Right lobe of liver (tissue), 6 donors: ENCODE measurements at regions not wholly inside any gene's neighbourhood (a gene's known extent, or its start where the extent isn't known, plus 50 kb on each side); places are given as distances from the start of the nearest gene placed in this dataset.

Experiments
- ATAC-seq, 4 donors: fragments of 200-7000 bp; cut with Tn5 transposase; one replicate each; pipeline ENCODE4 v1.9.1; 2020; ENCODE audit warnings: mild to moderate bottlenecking in 4 of 4, moderate library complexity in 4 of 4
- DNase-seq, 3 donors: peaks; one replicate each; pipeline ENCODE4 v3.0.0-alpha.2; 2020
- H3K27ac ChIP-seq, 3 donors: fragments of 200-600 bp; one replicate each; pipeline ENCODE4 v1.8.0; 2022
- H3K27me3 ChIP-seq, 2 donors: fragments of 200-600 bp; one replicate each; pipeline ENCODE4 v1.8.0; 2022
- H3K36me3 ChIP-seq, 4 donors: fragments of 200-600 bp; sonication (generic) in 1 of 4; one replicate each; pipeline versions ENCODE4 v1.5.1 to v1.8.0; 2017 to 2022; ENCODE audit warnings: control low read depth in 1 of 4
- H3K4me1 ChIP-seq, 4 donors: fragments of 200-600 bp; sonication (generic) in 1 of 4; one replicate each; pipeline versions ENCODE4 v1.5.1 to v1.8.0; 2017 to 2022; ENCODE audit warnings: control low read depth in 1 of 4
- H3K4me3 ChIP-seq, 3 donors: fragments of 200-600 bp; one replicate each; pipeline ENCODE4 v1.8.0; 2022
- H3K9me3 ChIP-seq, 4 donors: fragments of 200-600 bp; sonication (generic) in 1 of 4; one replicate each; pipeline versions ENCODE4 v1.5.1 to v1.8.0; 2017 to 2022; ENCODE audit warnings: control low read depth in 1 of 4
- CTCF ChIP-seq, 4 donors: fragments of 200-600 bp in 3 of 4; fragments of 450-650 bp in 1 of 4; IDR thresholded peaks; one replicate each; pipeline versions ENCODE4 v1.5.1 to v1.8.0; 2016 to 2022; ENCODE audit warnings: antibody characterized with exemption in 4 of 4, mild to moderate bottlenecking in 2 of 4
- POLR2A ChIP-seq: fragments of 450-650 bp; IDR thresholded peaks from one replicate; pipeline ENCODE4 v1.6.1; 2017; ENCODE audit warnings: antibody characterized with exemption, mild to moderate bottlenecking
- WGBS: methylation state at CpG from one replicate; pipeline ENCODE4 v1.1.6; 2018; ENCODE audit warnings: low coverage, low lambda C conversion rate; ENCODE audit not compliant: insufficient coverage; ENCODE audit errors: missing lambda C conversion rate; 5-methylcytosine and 5-hydroxymethylcytosine counted together
- intact Hi-C, 2 donors: fragments of 100-400 bp; cut with DNase I; formaldehyde crosslinking; loops; one replicate each; pipeline versions ENCODE4 v1.11.2 to v1.14.1; 2022
- donor health status: DM: no; HTN: yes; CAD: no.
- donor health status: DM: no; HTN: no; CAD: no.
- donor health status: DM: no; HTN: no; CAD: no.
- donor health status: DM: no; HTN: yes; CAD: no.
- donor health status: DM: no; HTN: yes; CAD: no.

GRCh38 chr17:72350073-72350472, 229.3 kb downstream of the SOX9 start:
- no peaks in the 10 kb centered on the region for H3K27me3 ChIP-seq
- DNase-seq (no peak), ATAC-seq (no peak)
- no peak overlapping the region for H3K4me3 ChIP-seq
- no peaks in the 10 kb centered on the region for H3K9me3 ChIP-seq
- H3K36me3 ChIP-seq: no peaks in the 10 kb centered on the region
- H3K4me1 ChIP-seq: no peaks in the 10 kb centered on the region
- H3K27ac ChIP-seq: no peak overlapping the region
- 64% methylated on average over 3 of the region's 3 CpGs for WGBS
- intact Hi-C loops: no loop called here
- no peak for TF ChIP-seq POLR2A
- TF ChIP-seq CTCF (IDR thresholded peaks at IDR 0.05): no peak

- no peaks in the 10 kb centered on the region for H3K36me3 ChIP-seq
- DNase-seq (no peak), ATAC-seq (no peak)
- H3K4me1 ChIP-seq: no peaks in the 10 kb centered on the region
- no peak overlapping the region for H3K4me3 ChIP-seq
- no peaks in the 10 kb centered on the region for H3K27me3 ChIP-seq
- H3K27ac ChIP-seq: no peak overlapping the region
- intact Hi-C loops: no loop called here
- no peaks in the 10 kb centered on the region for H3K9me3 ChIP-seq
- WGBS: 70% methylated on average over 2 of the region's 6 CpGs
- no peak for TF ChIP-seq POLR2A
- TF ChIP-seq CTCF (IDR thresholded peaks at IDR 0.05): no peak
Measured at GRCh38 chr17:72351365-72351764, 230.5 kb downstream of the SOX9 start.

GRCh38 chr17:72351884-72352346, 231.1 kb downstream of the SOX9 start:
- DNase-seq (no peak), ATAC-seq (no peak)
- Histone ChIP-seq H3K4me1 (no peaks in the 10 kb centered on the region), H3K4me3 (no peak overlapping the region), H3K27ac (no peak overlapping the region), H3K27me3 (no peaks in the 10 kb centered on the region), H3K9me3 (no peaks in the 10 kb centered on the region), H3K36me3 (no peaks in the 10 kb centered on the region)
- WGBS: 28% methylated on average over 10 of the region's 21 CpGs
- intact Hi-C loops: no loop called here
- TF ChIP-seq POLR2A: no peak
- no peak for TF ChIP-seq CTCF (IDR thresholded peaks at IDR 0.05)

- Histone ChIP-seq H3K36me3 (no peaks in the 10 kb centered on the region), H3K4me3 (no peak overlapping the region), H3K27ac (no peak overlapping the region), H3K27me3 (no peaks in the 10 kb centered on the region), H3K4me1 (no peaks in the 10 kb centered on the region), H3K9me3 (no peaks in the 10 kb centered on the region)
- WGBS: 78% methylated on average over 9 of the region's 9 CpGs
- TF ChIP-seq CTCF (IDR thresholded peaks at IDR 0.05) (no peak), POLR2A (no peak)
- DNase-seq (no peak), ATAC-seq (no peak)
- intact Hi-C loops: no loop called here
Measured at GRCh38 chr17:72353502-72353901, 232.7 kb downstream of the SOX9 start.

GRCh38 chr17:72354071-72354470, 233.3 kb downstream of the SOX9 start:
- H3K4me3 ChIP-seq: no peak overlapping the region
- H3K27ac ChIP-seq: no peak overlapping the region
- TF ChIP-seq POLR2A (no peak), CTCF (IDR thresholded peaks at IDR 0.05) (no peak)
- no peaks in the 10 kb centered on the region for H3K4me1 ChIP-seq
- intact Hi-C loops: no loop called here
- ATAC-seq (no peak), DNase-seq (no peak)
- H3K27me3 ChIP-seq: no peaks in the 10 kb centered on the region
- no peaks in the 10 kb centered on the region for H3K9me3 ChIP-seq
- H3K36me3 ChIP-seq: no peaks in the 10 kb centered on the region
- WGBS: 77% methylated on average over 8 of the region's 8 CpGs
